GM12878 (cell line): ENCODE measurements at regions not wholly inside any gene's neighbourhood (a gene's known extent, or its start where the extent isn't known, plus 50 kb on each side); places are given as distances from the start of the nearest gene placed in this dataset.

Source experiments
- ATAC-seq: fragments of 200-7000 bp; cut with Tn5 transposase; 3 replicates; pipeline ENCODE4 v1.9.1; 2020; ENCODE audit warnings: mild to moderate bottlenecking, moderate library complexity
- BruUV-seq: library from RNA; stranded (reverse); fragments of 400-500 nt; replicated peaks from 2 replicates; lab custom pipeline; 2021; lab: Mats Ljungman, UMichigan
- CTCF ChIA-PET: fragments of 300-600 bp; sonication (Branson Sonifier 250); formaldehyde crosslinking; extraction: SDS; loops from one replicate; lab custom pipeline; 2021; ENCODE audit warnings: inconsistent platforms; lab: Yijun Ruan, JAX
- POLR2A ChIA-PET: fragments of 350-600 bp; formaldehyde crosslinking; extraction: SDS; loops from one replicate; lab custom pipeline; 2021; ENCODE audit warnings: inconsistent platforms; lab: Charles Lee
- RAD21 ChIA-PET: fragments of 300-600 bp; sonication (Branson Sonifier 250); formaldehyde crosslinking; loops from one replicate; lab custom pipeline; 2023; ENCODE audit warnings: antibody characterized with exemption; ENCODE audit not compliant: unreplicated experiment; lab: Charles Lee
- SMC1A ChIA-PET: fragments of 300-600 bp; sonication (Branson Sonifier 250); formaldehyde crosslinking; loops from one replicate; lab custom pipeline; 2023; ENCODE audit not compliant: unreplicated experiment, uncharacterized antibody; lab: Charles Lee
- DNase-seq: peaks from one replicate; pipeline ENCODE4 v3.0.0-alpha.2; 2011; ENCODE audit warnings: low read depth, low spot score
- FAIRE-seq: peaks from 3 replicates; lab custom pipeline; 2011; peaks lifted over from hg19 to GRCh38; lab: Jason Lieb, UNC
- H2AFZ ChIP-seq: 2 replicates; pipeline ENCODE4 v1.6.0; 2011; ENCODE audit warnings: low read depth, low read length, control low read depth; ENCODE audit not compliant: control insufficient read depth
- H3K27ac ChIP-seq: 2 replicates; pipeline ENCODE4 v1.5.1; 2011; ENCODE audit warnings: control low read depth; ENCODE audit not compliant: control insufficient read depth, insufficient read depth
- H3K27me3 ChIP-seq, 2 experiments: replicated peaks in 1 of 2; 2 replicates each; pipeline versions ENCODE4 v1.6.0 to v1.6.1; 2011; ENCODE audit warnings: low read length in 1 of 2; ENCODE audit not compliant: control insufficient read depth in 2 of 2, insufficient read depth in 2 of 2
- H3K36me3 ChIP-seq, 2 experiments: 2 replicates each; pipeline ENCODE4 v1.5.1; 2011; ENCODE audit warnings: low read length in 1 of 2; ENCODE audit not compliant: control insufficient read depth in 2 of 2, insufficient read depth in 2 of 2
- H3K4me1 ChIP-seq: 2 replicates; pipeline ENCODE4 v1.6.1; 2011; ENCODE audit warnings: mild to moderate bottlenecking, low read length, moderate library complexity, mixed read lengths; ENCODE audit not compliant: control insufficient read depth, insufficient read depth
- H3K4me2 ChIP-seq: 2 replicates; pipeline ENCODE4 v1.6.0; 2011; ENCODE audit warnings: control low read depth; ENCODE audit not compliant: control insufficient read depth, insufficient read depth
- H3K4me3 ChIP-seq: fragments of 200-600 bp; sonication (generic); 2 replicates; pipeline ENCODE4 v1.5.1; 2016
- H3K79me2 ChIP-seq: 2 replicates; pipeline ENCODE4 v1.6.0; 2011; ENCODE audit warnings: low read length; ENCODE audit not compliant: control insufficient read depth, insufficient read depth
- H3K9ac ChIP-seq: 2 replicates; pipeline ENCODE4 v1.8.0; 2011; ENCODE audit warnings: low read length, control low read depth, mixed read lengths; ENCODE audit not compliant: control insufficient read depth, insufficient read depth
- H3K9me3 ChIP-seq: replicated peaks from 3 replicates; pipeline ENCODE4 v1.5.1; 2011; ENCODE audit warnings: mild to moderate bottlenecking, low read length; ENCODE audit not compliant: control insufficient read depth, insufficient read depth
- H4K20me1 ChIP-seq: 2 replicates; pipeline ENCODE4 v1.6.0; 2011; ENCODE audit not compliant: control insufficient read depth, insufficient read depth
- CHD1 ChIP-seq: IDR thresholded peaks from 2 replicates; pipeline ENCODE4 v1.6.1; 2012; ENCODE audit warnings: low read depth, low read length, improper control_type of control experiment
- NKRF ChIP-seq: fragments of 450-650 bp; conservative IDR thresholded peaks from 2 replicates; pipeline ENCODE4 v1.6.1; 2017; ENCODE audit warnings: mild to moderate bottlenecking, moderate library complexity
- RELB ChIP-seq: fragments of 450-650 bp; IDR thresholded peaks from 2 replicates; pipeline ENCODE4 v1.6.1; 2017; ENCODE audit warnings: low read depth, mild to moderate bottlenecking, moderate library complexity
- WGBS: methylation state at CpG from one replicate; pipeline ENCODE4 v1.1.6; 2016; ENCODE audit warnings: low lambda C conversion rate; ENCODE audit not compliant: insufficient replicate concordance, insufficient coverage; ENCODE audit errors: missing lambda C conversion rate; 5-methylcytosine and 5-hydroxymethylcytosine counted together
- in situ Hi-C: fragments of 300-500 bp; cut with MboI; formaldehyde crosslinking; loops from 9 replicates; pipeline ENCODE4 v1.14.3; 2018; ENCODE audit warnings: mixed read lengths
- intact Hi-C: fragments of 100-400 bp; cut with micrococcal nuclease; formaldehyde crosslinking; loops from one replicate; pipeline ENCODE4 v1.14.2; 2022; ENCODE audit not compliant: unreplicated experiment
- TF ChIP-seq, protein P1 (sequence below): fragments of 450-650 bp; IDR thresholded peaks from 2 replicates; pipeline ENCODE4 v1.6.1; 2016; ENCODE audit warnings: mild to moderate bottlenecking

- Histone ChIP-seq H3K36me3 (no peaks in the 10 kb centered on the region), H3K4me3 (no peak overlapping the region), H3K9ac (no peak overlapping the region), H3K9me3 (no peaks in the 10 kb centered on the region; the same call in 2 of the 3 replicates), H3K27ac (no peak overlapping the region), H3K4me1 (no peaks in the 10 kb centered on the region), H3K4me2 (no peak overlapping the region), H2AFZ (no peak overlapping the region), H3K79me2 (no peaks in the 10 kb centered on the region), H3K27me3 (no peaks in the 10 kb centered on the region), H4K20me1 (no peaks in the 10 kb centered on the region)
- ChIA-PET RAD21 (no interaction called here), SMC1A (no interaction called here), CTCF (no interaction called here), POLR2A (no interaction called here)
- in situ Hi-C loops, result no loop called here
- no peak for TF ChIP-seq CHD1
- no peak for TF ChIP-seq NKRF
- no peak for TF ChIP-seq RELB
- TF ChIP-seq, protein P1, sequence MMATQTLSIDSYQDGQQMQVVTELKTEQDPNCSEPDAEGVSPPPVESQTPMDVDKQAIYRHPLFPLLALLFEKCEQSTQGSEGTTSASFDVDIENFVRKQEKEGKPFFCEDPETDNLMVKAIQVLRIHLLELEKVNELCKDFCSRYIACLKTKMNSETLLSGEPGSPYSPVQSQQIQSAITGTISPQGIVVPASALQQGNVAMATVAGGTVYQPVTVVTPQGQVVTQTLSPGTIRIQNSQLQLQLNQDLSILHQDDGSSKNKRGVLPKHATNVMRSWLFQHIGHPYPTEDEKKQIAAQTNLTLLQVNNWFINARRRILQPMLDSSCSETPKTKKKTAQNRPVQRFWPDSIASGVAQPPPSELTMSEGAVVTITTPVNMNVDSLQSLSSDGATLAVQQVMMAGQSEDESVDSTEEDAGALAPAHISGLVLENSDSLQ, result no peak
- no peak for FAIRE-seq
- no TSS peak for BruUV-seq
- no peak for ATAC-seq
- DNase-seq, result no peak
- intact Hi-C loops, result no loop called here
- 48% methylated on average over 2 of the region's 2 CpGs for WGBS
Measured at GRCh38 chr21:28150778-28151177, 841.9 kb downstream of the LTN1 start.
